Suprapubic skin (tissue), 4 donors: ENCODE measurements at regions not wholly inside any gene's neighbourhood (a gene's known extent, or its start where the extent isn't known, plus 50 kb on each side); places are given as distances from the start of the nearest gene placed in this dataset.

Source experiments
- DNase-seq, 2 donors: peaks; one replicate each; pipeline ENCODE4 v3.0.0-alpha.2; 2019; ENCODE audit warnings: low spot score in 2 of 2
- H3K27ac ChIP-seq: fragments of 200-600 bp; sonication (generic); one replicate; pipeline ENCODE4 v1.5.1; 2019
- H3K27me3 ChIP-seq: fragments of 200-600 bp; sonication (generic); one replicate; pipeline ENCODE4 v1.5.1; 2019
- H3K36me3 ChIP-seq: fragments of 200-600 bp; sonication (generic); one replicate; pipeline ENCODE4 v1.5.1; 2019
- H3K4me1 ChIP-seq: fragments of 200-600 bp; sonication (generic); one replicate; pipeline ENCODE4 v1.5.1; 2019
- H3K4me3 ChIP-seq: fragments of 200-600 bp; sonication (generic); one replicate; pipeline ENCODE4 v1.5.1; 2019; ENCODE audit warnings: mild to moderate bottlenecking
- H3K9me3 ChIP-seq: fragments of 200-600 bp; sonication (generic); one replicate; pipeline ENCODE4 v1.5.1; 2019
- CTCF ChIP-seq, 2 donors: fragments of 200-600 bp in 1 of 2; fragments of 450-650 bp in 1 of 2; sonication (generic) in 1 of 2; IDR thresholded peaks; one replicate each; pipeline ENCODE4 v1.5.1; 2016 to 2019; ENCODE audit warnings: antibody characterized with exemption in 2 of 2, mild to moderate bottlenecking in 1 of 2, moderate library complexity in 1 of 2
- EP300 ChIP-seq: sonication (generic); formaldehyde crosslinking; IDR thresholded peaks from one replicate; pipeline ENCODE4 v1.6.1; 2017; ENCODE audit warnings: antibody characterized with exemption
- POLR2A ChIP-seq, 2 donors: fragments of 450-650 bp; IDR thresholded peaks; one replicate each; pipeline ENCODE4 v1.6.1; 2017; ENCODE audit warnings: antibody characterized with exemption in 2 of 2, mild to moderate bottlenecking in 2 of 2, moderate library complexity in 2 of 2
- POLR2AphosphoS5 ChIP-seq, 3 donors: sonication (generic); formaldehyde crosslinking; IDR thresholded peaks; one replicate each; pipeline ENCODE4 v1.6.1; 2017; ENCODE audit warnings: antibody characterized with exemption in 3 of 3
- WGBS: methylation state at CpG from one replicate; pipeline ENCODE4 v1.1.5; 2018; 5-methylcytosine and 5-hydroxymethylcytosine counted together

GRCh38 chr2:21422050-21422449, 298.3 kb downstream of the TDRD15 start:
- H3K4me1 ChIP-seq: no peaks in the 10 kb centered on the region
- H3K4me3 ChIP-seq: no peak overlapping the region
- 49% methylated on average over 2 of the region's 2 CpGs for WGBS
- no peaks in the 10 kb centered on the region for H3K27me3 ChIP-seq
- no peaks in the 10 kb centered on the region for H3K36me3 ChIP-seq
- DNase-seq: no peak
- H3K27ac ChIP-seq: no peak overlapping the region
- TF ChIP-seq CTCF (IDR thresholded peaks at IDR 0.05) (peak in 1 of 2 donors; percentile 12), POLR2AphosphoS5 (IDR thresholded peaks at IDR 0.05) (no peak), POLR2A (IDR thresholded peaks at IDR 0.05) (no peak), EP300 (no peak)
- no peaks in the 10 kb centered on the region for H3K9me3 ChIP-seq

GRCh38 chr2:21422724-21423522, 299.2 kb downstream of the TDRD15 start:
- 89% methylated on average over 7 of the region's 7 CpGs for WGBS
- no peaks in the 10 kb centered on the region for H3K4me1 ChIP-seq
- TF ChIP-seq CTCF (IDR thresholded peaks at IDR 0.05): no peak
- no peak for TF ChIP-seq POLR2A (IDR thresholded peaks at IDR 0.05)
- no peak for TF ChIP-seq EP300
- TF ChIP-seq POLR2AphosphoS5 (IDR thresholded peaks at IDR 0.05): no peak
- no peak overlapping the region for H3K4me3 ChIP-seq
- DNase-seq: no peak
- H3K27me3 ChIP-seq: no peaks in the 10 kb centered on the region
- H3K36me3 ChIP-seq: no peaks in the 10 kb centered on the region
- no peaks in the 10 kb centered on the region for H3K9me3 ChIP-seq
- no peak overlapping the region for H3K27ac ChIP-seq

DNA sequence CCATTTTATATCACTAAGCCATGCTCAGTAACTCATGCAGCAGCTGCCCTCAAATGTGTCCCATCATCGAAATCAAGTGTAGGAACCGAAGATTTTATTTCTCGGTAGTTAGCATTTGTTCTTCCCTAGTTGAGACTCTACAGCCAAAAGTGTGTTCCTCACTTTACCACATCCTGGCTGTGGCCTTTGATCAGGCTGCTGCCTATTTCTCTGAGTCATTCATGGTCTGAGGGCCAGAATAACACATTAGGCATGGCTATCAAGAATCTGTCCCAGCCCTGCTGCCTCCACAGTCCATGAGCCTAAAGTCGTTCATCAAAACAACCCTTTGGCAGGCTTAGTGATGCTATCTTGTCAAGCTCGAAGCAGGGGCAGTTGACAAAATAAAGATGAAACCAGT, 300.1 kb downstream of the TDRD15 start:
- H3K27ac ChIP-seq: no peak overlapping the region
- H3K27me3 ChIP-seq: no peaks in the 10 kb centered on the region
- no peaks in the 10 kb centered on the region for H3K9me3 ChIP-seq
- H3K4me1 ChIP-seq: no peaks in the 10 kb centered on the region
- no peak for TF ChIP-seq POLR2A (IDR thresholded peaks at IDR 0.05)
- TF ChIP-seq CTCF (IDR thresholded peaks at IDR 0.05): no peak
- no peak for TF ChIP-seq POLR2AphosphoS5 (IDR thresholded peaks at IDR 0.05)
- TF ChIP-seq EP300: no peak
- H3K4me3 ChIP-seq: no peak overlapping the region
- no peak for DNase-seq
- H3K36me3 ChIP-seq: no peaks in the 10 kb centered on the region
- WGBS: 65% methylated on average over 5 of the region's 5 CpGs

- Histone ChIP-seq H3K27me3 (no peaks in the 10 kb centered on the region), H3K4me3 (no peak overlapping the region), H3K27ac (no peak overlapping the region), H3K9me3 (no peaks in the 10 kb centered on the region), H3K36me3 (no peaks in the 10 kb centered on the region), H3K4me1 (no peaks in the 10 kb centered on the region)
- no peak for DNase-seq
- 84% methylated on average over 4 of the region's 4 CpGs for WGBS
- no peak for TF ChIP-seq CTCF (IDR thresholded peaks at IDR 0.05)
- no peak for TF ChIP-seq EP300
- TF ChIP-seq POLR2A (IDR thresholded peaks at IDR 0.05): no peak
- TF ChIP-seq POLR2AphosphoS5 (IDR thresholded peaks at IDR 0.05): no peak
Observed at GRCh38 chr2:21424375-21424774, 300.6 kb downstream of the TDRD15 start.

DNA sequence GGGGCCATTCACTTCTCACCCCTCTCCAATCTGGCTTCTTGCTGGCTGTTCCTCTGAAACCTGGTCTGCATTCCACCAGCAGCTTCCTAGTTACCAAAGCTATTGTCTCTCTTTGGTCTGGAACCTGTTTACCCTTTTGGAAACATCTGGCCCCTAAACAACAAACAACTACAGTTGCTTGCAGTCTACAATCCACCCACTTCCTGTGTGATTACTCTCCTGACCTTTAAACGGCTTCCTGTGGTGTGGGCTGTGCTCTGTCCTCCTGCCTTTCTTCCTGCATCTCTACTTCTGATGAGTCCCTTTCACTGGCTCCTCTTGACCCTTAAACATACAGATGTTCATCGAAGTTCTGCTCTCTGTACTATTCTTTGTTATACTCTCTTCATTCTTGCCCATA, 303.8 kb downstream of the TDRD15 start:
- H3K27ac ChIP-seq: no peak overlapping the region
- 70% methylated on average over 2 of the region's 2 CpGs for WGBS
- TF ChIP-seq POLR2A (IDR thresholded peaks at IDR 0.05): no peak
- TF ChIP-seq POLR2AphosphoS5 (IDR thresholded peaks at IDR 0.05): no peak
- no peak for TF ChIP-seq CTCF (IDR thresholded peaks at IDR 0.05)
- no peak for TF ChIP-seq EP300

More for the DNA sequence above, 303.8 kb downstream of the TDRD15 start:
- Histone ChIP-seq H3K27me3 (no peaks in the 10 kb centered on the region), H3K36me3 (no peaks in the 10 kb centered on the region), H3K9me3 (no peaks in the 10 kb centered on the region), H3K4me3 (no peak overlapping the region), H3K4me1 (no peaks in the 10 kb centered on the region)
- DNase-seq: no peak
